ENCODE measurements at regions not wholly inside any gene's neighbourhood (a gene's known extent, or its start where the extent isn't known, plus 50 kb on each side); places are given as distances from the start of the nearest gene placed in this dataset.

DNA sequence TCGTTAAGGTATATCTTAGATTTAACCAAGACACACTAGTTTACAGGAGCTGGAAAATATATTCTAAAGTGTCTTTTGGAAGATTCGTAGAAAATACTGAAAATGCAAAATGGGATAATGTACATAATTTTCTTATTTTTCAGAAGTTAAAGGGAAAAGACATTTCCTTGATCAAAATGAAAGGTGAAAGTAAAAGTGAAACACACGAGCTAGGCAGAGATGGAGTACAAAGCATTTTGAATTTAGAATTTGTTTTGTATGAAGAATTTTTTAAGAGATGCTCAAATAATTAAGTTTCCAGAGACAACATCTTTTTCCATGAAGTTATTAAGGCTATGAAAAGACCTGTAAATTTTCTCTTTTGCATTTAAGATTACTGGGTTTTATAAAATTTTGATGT is 2192.6 kb upstream of the AGA start:
- TF ChIP-seq, protein P1, sequence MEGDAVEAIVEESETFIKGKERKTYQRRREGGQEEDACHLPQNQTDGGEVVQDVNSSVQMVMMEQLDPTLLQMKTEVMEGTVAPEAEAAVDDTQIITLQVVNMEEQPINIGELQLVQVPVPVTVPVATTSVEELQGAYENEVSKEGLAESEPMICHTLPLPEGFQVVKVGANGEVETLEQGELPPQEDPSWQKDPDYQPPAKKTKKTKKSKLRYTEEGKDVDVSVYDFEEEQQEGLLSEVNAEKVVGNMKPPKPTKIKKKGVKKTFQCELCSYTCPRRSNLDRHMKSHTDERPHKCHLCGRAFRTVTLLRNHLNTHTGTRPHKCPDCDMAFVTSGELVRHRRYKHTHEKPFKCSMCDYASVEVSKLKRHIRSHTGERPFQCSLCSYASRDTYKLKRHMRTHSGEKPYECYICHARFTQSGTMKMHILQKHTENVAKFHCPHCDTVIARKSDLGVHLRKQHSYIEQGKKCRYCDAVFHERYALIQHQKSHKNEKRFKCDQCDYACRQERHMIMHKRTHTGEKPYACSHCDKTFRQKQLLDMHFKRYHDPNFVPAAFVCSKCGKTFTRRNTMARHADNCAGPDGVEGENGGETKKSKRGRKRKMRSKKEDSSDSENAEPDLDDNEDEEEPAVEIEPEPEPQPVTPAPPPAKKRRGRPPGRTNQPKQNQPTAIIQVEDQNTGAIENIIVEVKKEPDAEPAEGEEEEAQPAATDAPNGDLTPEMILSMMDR (IDR thresholded peaks at IDR 0.05; ENCODE audit: low read depth, low read length, missing control alignments) = no peak
- DNase-seq (ENCODE audit: low read depth) = no peak
- H3K4me3 ChIP-seq (ENCODE audit: low read depth, low read length) = no peak overlapping the region
- in situ Hi-C loops (cut with HindIII; ENCODE audit: low sequenced_read_pairs) = no loop called here

DNA sequence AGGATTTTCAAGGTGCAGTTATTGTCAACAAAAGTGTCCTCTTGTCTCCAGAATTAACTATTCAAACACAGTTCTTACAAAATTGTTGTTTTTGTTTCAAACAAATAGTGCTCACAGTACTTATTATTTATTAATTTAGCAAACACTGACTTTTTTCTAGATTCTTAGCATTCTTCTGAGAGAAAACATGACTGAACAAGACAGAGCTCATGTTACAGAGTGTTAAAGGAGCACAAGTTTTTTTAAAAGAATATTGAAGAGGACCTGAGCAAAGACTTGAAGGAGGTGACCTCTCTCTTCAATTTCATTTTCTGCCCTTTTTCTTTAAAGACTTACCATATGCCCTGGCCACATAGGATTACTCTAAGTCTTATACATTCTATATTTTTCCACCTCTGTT is 2220.3 kb upstream of the AGA start:
- in situ Hi-C loops (cut with HindIII; ENCODE audit: low sequenced_read_pairs) = no loop called here
- H3K4me3 ChIP-seq (ENCODE audit: low read depth, low read length) = no peak overlapping the region
- TF ChIP-seq, protein P1 (IDR thresholded peaks at IDR 0.05; ENCODE audit: low read depth, low read length, missing control alignments) = no peak
- DNase-seq (ENCODE audit: low read depth) = no peak

DNA sequence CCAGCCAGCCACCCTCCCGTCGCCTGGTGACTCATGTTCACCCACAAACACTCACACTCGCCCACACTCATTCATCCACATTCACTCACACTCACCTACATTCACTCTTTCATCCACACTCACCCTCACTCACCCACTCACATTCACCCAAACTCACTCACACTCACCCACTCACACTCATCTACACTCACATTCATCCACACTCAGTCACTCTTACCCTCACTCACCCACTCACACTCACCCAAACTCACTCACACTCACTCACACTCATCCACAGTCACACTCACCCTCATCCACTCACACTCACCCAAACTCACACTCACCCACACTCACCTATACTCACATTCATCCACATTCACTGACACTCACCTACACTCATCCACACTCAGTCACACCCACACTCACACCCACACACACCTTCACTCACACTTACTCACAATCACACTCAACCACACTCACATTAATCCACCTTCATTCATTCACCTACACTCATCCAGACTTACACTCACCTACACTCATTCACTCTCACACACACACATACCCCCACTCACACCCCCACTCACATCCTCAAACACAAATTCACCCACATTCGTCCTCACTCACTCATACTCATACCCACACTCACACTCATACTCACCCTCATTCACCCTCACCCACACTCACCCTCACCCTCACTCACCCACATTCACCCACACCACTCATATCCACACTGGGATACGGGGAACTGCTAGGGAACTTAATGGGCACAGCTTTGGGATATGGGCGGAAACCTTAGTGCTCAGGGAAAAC is 2221.6 kb upstream of the AGA start:
- in situ Hi-C loops (cut with HindIII; ENCODE audit: low sequenced_read_pairs) = no loop called here
- DNase-seq (ENCODE audit: low read depth) = no peak
- TF ChIP-seq, protein P1 (IDR thresholded peaks at IDR 0.05; ENCODE audit: low read depth, low read length, missing control alignments) = no peak
- H3K4me3 ChIP-seq (ENCODE audit: low read depth, low read length) = no peak overlapping the region

DNA sequence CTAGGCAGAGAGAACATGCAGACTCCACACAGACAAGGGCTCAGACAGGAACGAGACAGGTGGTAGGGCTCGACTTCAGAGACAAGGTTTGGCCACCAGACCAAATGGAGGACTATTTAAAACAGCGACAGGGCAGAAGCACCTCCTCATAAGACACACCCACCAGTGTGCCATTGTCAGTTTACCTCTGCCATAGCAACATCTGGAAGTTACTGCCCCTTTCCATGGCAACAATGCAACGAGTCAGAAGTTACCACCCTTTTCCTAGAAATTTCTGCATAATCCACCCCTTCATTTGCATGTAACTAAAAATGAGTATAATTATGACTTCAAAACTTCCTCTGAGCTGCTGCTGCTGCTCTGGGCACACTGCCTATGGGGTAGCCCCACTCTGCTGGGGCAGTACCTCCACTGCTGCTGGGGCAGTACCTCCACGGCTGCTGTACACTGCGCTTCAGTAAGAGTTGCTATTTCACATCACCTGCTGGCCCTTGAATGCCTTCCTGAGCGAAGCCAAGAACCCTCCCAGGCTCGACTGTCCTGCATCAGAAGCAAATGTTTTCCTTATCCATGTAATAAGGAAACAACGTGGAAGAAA is 2222.3 kb upstream of the AGA start:
- DNase-seq (ENCODE audit: low read depth) = no peak
- TF ChIP-seq, protein P1 (IDR thresholded peaks at IDR 0.05; ENCODE audit: low read depth, low read length, missing control alignments) = no peak
- H3K4me3 ChIP-seq (ENCODE audit: low read depth, low read length) = no peak overlapping the region
- in situ Hi-C loops (cut with HindIII; ENCODE audit: low sequenced_read_pairs) = no loop called here

DNA sequence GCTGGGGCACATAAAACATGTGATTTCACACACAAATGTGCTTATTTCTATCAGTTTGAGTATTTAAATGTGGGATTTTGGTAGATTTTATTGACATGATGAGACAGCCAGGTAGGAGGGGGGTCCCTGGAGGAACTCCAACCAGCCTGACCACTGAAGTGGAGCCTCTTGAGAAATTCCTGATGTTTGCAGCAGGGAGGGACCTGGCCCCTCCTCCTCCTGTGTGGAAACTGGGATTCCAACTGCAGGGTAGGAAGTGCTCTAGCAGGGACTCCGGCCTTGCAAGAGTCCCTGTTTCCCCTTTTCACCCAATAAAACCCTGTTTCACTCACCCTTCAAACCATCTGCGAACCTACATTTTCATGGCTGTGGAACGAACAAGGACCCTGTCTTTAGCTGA is 2224.0 kb upstream of the AGA start:
- TF ChIP-seq, protein P1 (IDR thresholded peaks at IDR 0.05; ENCODE audit: low read depth, low read length, missing control alignments) = no peak
- no peak overlapping the region for H3K4me3 ChIP-seq (ENCODE audit: low read depth, low read length)
- in situ Hi-C loops (cut with HindIII; ENCODE audit: low sequenced_read_pairs) = no loop called here
- DNase-seq (ENCODE audit: low read depth) = no peak

DNA sequence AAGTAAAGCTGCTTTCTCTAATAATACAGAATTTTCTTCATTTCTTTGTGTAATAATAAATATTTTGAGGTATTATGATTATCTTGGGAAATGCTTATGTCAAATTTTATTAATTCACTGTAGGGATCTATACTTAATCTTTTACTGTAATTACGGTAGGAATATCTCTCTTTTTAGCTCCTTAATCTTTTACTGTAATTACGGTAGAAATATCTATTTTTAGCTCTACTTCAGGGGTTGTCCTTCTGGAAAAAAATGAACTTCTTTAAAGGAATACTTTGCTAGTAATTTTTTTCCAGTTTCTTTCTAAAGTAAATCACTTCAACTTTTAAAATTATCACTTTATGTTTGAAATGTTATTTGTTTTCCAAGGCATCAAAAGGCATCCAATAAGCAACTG is 2229.4 kb upstream of the AGA start:
- TF ChIP-seq, protein P1 (IDR thresholded peaks at IDR 0.05; ENCODE audit: low read depth, low read length, missing control alignments) = no peak
- H3K4me3 ChIP-seq (ENCODE audit: low read depth, low read length) = no peak overlapping the region
- in situ Hi-C loops (cut with HindIII; ENCODE audit: low sequenced_read_pairs) = no loop called here
- DNase-seq (ENCODE audit: low read depth) = no peak

Data from astrocyte of the cerebellum (primary cell).